T-cell (primary cell): ENCODE measurements at regions not wholly inside any gene's neighbourhood (a gene's known extent, or its start where the extent isn't known, plus 50 kb on each side); places are given as distances from the start of the nearest gene placed in this dataset.

Experiments used
- ATAC-seq, 4 experiments: fragments of 200-7000 bp in 3 of 4; fragments of 150-1000 bp in 1 of 4; cut with Tn5 transposase; replicated peaks in 1 of 4; 1 replicate in 3 of 4; 2 replicates in 1 of 4; pipeline ENCODE4 v1.10.0; 2021; ENCODE audit warnings: moderate library complexity in 3 of 4, mild to moderate bottlenecking in 2 of 4, moderate number of reproducible peaks in 1 of 4
- CTCF ChIA-PET, 2 donors: fragments of 300-600 bp; sonication (Branson Sonifier 250); formaldehyde crosslinking; loops; one replicate each; lab custom pipeline; 2022; ENCODE audit warnings: antibody characterized with exemption in 2 of 2; lab: Charles Lee
- POLR2A ChIA-PET, 2 donors: fragments of 300-600 bp; sonication (Branson Sonifier 250); formaldehyde crosslinking; loops; one replicate each; lab custom pipeline; 2022; ENCODE audit warnings: antibody characterized with exemption in 2 of 2; lab: Charles Lee
- DNase-seq, 35 experiments: peaks; one replicate each; pipeline versions ENCODE4 v3.0.0 to v3.0.0-alpha.2; 2013 to 2023
- H3K27ac ChIP-seq: one replicate; pipeline ENCODE4 v1.5.1; 2013; ENCODE audit warnings: low read length
- H3K27me3 ChIP-seq, 2 experiments: replicated peaks in 1 of 2; 1 replicate in 1 of 2; 2 replicates in 1 of 2; pipeline versions ENCODE4 v1.6.1 to v1.7.0; 2013; ENCODE audit warnings: low read length in 1 of 2, mixed read lengths in 1 of 2; ENCODE audit not compliant: control insufficient read depth in 2 of 2, insufficient read depth in 2 of 2; ENCODE audit errors: extremely low read depth in 1 of 2
- H3K36me3 ChIP-seq, 2 donors: 1 replicate in 1 of 2; 2 replicates in 1 of 2; pipeline versions ENCODE4 v1.6.1 to v1.7.0; 2013; ENCODE audit warnings: low read length in 1 of 2; ENCODE audit not compliant: control insufficient read depth in 2 of 2, insufficient read depth in 1 of 2; ENCODE audit errors: extremely low read depth in 1 of 2
- H3K4me1 ChIP-seq, 2 experiments: 1 replicate in 1 of 2; 2 replicates in 1 of 2; pipeline versions ENCODE4 v1.6.1 to v1.7.0; 2013; ENCODE audit warnings: low read length in 2 of 2, mixed read lengths in 1 of 2; ENCODE audit not compliant: insufficient read depth in 2 of 2, control insufficient read depth in 1 of 2; ENCODE audit errors: extremely low read depth in 1 of 2
- H3K4me3 ChIP-seq, 2 donors: 1 replicate in 1 of 2; 2 replicates in 1 of 2; pipeline versions ENCODE4 v1.5.1 to v1.7.0; 2013; ENCODE audit warnings: mild to moderate bottlenecking in 2 of 2, low read length in 1 of 2, moderate library complexity in 1 of 2; ENCODE audit not compliant: control insufficient read depth in 1 of 2; ENCODE audit errors: extremely low read depth in 1 of 2
- H3K9me3 ChIP-seq: 2 replicates; pipeline ENCODE4 v1.7.0; 2013
- H3K27ac Mint-ChIP-seq, 2 donors: one replicate each; pipeline ENCODE4 v1.8.0; 2020 to 2021; ENCODE audit warnings: mild to moderate bottlenecking in 2 of 2, mixed read lengths in 2 of 2
- H3K27me3 Mint-ChIP-seq, 2 donors: one replicate each; pipeline ENCODE4 v1.8.0; 2021 to 2022; ENCODE audit warnings: mixed read lengths in 2 of 2
- H3K36me3 Mint-ChIP-seq: one replicate; pipeline ENCODE4 v1.8.0; 2021; ENCODE audit warnings: mixed read lengths
- H3K4me1 Mint-ChIP-seq, 3 donors: one replicate each; pipeline ENCODE4 v1.8.0; 2020 to 2022; ENCODE audit warnings: mixed read lengths in 3 of 3, mild to moderate bottlenecking in 1 of 3
- H3K4me3 Mint-ChIP-seq, 3 donors: one replicate each; pipeline ENCODE4 v1.8.0; 2020 to 2022; ENCODE audit warnings: mild to moderate bottlenecking in 3 of 3, mixed read lengths in 3 of 3, moderate library complexity in 3 of 3
- H3K9me3 Mint-ChIP-seq, 3 donors: one replicate each; pipeline ENCODE4 v1.8.0; 2020 to 2022; ENCODE audit warnings: mixed read lengths in 3 of 3
- WGBS: methylation state at CpG from one replicate; pipeline ENCODE4 v1.1.5; 2013; ENCODE audit warnings: missing lambda C conversion rate; ENCODE audit not compliant: insufficient coverage; 5-methylcytosine and 5-hydroxymethylcytosine counted together

DNA sequence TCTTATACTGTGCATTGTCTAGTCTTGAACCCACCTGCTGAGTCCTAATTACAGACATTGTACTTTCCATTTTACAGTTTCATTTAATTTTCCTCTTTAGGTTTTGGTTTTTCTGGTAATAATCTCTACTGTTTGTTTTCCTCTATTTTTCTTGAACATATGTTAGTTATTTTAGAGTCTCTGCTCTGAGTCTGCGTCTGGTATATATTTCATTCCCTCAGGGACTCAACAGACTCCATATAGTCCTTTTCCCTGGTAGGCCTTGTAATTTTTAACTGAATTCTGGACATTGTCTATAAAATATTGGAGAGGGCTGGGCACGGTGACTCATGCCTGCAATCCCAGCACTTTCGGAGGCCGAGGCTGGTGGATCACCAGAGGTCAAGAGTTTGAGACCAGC is 121.8 kb upstream of the STOX2 start:
- Mint-ChIP-seq H3K27ac (no peak overlapping the region), H3K36me3 (no peaks in the 10 kb centered on the region), H3K4me3 (no peak overlapping the region), H3K9me3 (no peaks in the 10 kb centered on the region), H3K4me1 (no peaks in the 10 kb centered on the region), H3K27me3 (peaks cover 17 to 35% of the 10 kb centered on the region in 2 donors)
- Histone ChIP-seq H3K4me1 (no peaks in the 10 kb centered on the region), H3K27ac (no peak overlapping the region), H3K9me3 (no peaks in the 10 kb centered on the region), H3K27me3 (peaks cover 0 to 6% of the 10 kb centered on the region in 2 experiments), H3K4me3 (no peak overlapping the region), H3K36me3 (no peaks in the 10 kb centered on the region)
- DNase-seq (no peak), ATAC-seq (no peak)
- ChIA-PET CTCF (no interaction called here), POLR2A (no interaction called here)
- WGBS: no CpG with 5 or more reads among the region's 4 CpGs

DNA sequence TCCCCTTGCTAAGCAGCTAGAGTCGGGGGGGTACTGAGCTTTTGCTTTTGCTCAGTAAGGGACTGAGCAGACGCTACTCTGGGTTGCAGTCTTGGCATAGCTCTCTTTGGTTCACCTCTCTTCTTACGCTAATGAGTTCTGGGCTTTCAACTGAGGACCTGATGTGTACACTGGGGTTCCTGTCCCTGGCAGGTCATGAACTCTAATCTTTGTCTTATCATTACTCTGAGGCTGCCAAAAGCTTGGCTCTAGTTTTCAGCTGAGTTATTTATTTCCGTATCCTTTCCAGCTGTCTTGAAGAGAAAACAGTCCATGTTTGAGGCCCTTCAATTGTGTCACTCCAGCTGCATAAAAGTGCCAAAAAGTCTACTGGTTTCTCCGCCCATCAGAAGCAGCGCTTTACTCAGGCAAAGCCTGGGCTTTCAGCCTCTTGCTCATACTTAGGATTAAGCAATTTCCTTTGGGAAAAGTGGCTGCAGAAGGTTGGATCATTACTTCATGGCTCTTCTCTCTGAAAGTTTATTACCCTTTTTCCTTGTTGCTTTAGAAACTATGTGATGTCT is 121.0 kb upstream of the STOX2 start:
- ChIA-PET CTCF (no interaction called here), POLR2A (no interaction called here)
- Mint-ChIP-seq H3K4me1 (no peaks in the 10 kb centered on the region), H3K27ac (no peak overlapping the region), H3K36me3 (no peaks in the 10 kb centered on the region), H3K27me3 (peaks cover 17 to 35% of the 10 kb centered on the region in 2 donors), H3K4me3 (no peak overlapping the region), H3K9me3 (no peaks in the 10 kb centered on the region)
- DNase-seq: no peak
- H3K27me3 ChIP-seq: peaks cover 0 to 6% of the 10 kb centered on the region in 2 experiments
- H3K4me3 ChIP-seq: no peak overlapping the region
- ATAC-seq: no peak
- WGBS: 85% methylated on average over 5 of the region's 6 CpGs
- no peaks in the 10 kb centered on the region for H3K36me3 ChIP-seq
- no peaks in the 10 kb centered on the region for H3K9me3 ChIP-seq
- no peak overlapping the region for H3K27ac ChIP-seq
- no peaks in the 10 kb centered on the region for H3K4me1 ChIP-seq

DNA sequence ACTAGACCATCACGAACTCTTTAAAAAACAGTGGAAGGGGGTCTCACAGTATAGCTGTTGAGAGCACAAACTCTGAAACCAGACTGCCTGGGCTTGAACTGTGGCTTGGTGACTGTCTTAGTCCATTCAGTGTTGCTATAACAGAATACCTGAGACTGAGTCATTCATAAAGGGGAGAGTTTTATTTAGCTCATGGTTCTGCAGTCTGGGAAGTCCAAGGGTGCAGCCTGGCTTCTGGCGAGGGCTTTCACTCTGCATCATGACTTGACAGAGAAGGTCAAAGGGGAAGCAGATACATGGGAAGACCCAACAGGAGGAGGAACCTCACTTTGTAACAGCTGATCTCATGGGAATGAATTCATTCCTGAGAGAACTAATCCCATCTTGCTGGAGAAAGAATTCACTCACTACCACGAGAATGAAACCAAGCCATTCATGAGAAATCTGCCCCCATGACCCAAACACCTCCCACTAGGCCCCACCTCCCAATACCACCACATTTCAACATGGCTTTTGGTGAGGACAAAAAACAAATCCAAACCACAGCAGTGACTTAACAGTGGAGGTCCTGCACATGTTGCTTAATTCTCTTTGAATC is 116.7 kb upstream of the STOX2 start:
- 55% methylated on average over 3 of the region's 3 CpGs for WGBS
- ATAC-seq (no peak), DNase-seq (no peak)
- H3K4me3 Mint-ChIP-seq: no peak overlapping the region
- no peaks in the 10 kb centered on the region for H3K4me1 Mint-ChIP-seq
- H3K27me3 Mint-ChIP-seq: peaks cover 19 to 39% of the 10 kb centered on the region in 2 donors
- no peak overlapping the region for H3K27ac Mint-ChIP-seq
- Histone ChIP-seq H3K36me3 (no peaks in the 10 kb centered on the region), H3K27ac (no peak overlapping the region), H3K4me3 (no peak overlapping the region), H3K4me1 (no peaks in the 10 kb centered on the region), H3K27me3 (peaks cover 0 to 11% of the 10 kb centered on the region in 2 experiments), H3K9me3 (no peaks in the 10 kb centered on the region)
- ChIA-PET POLR2A (no interaction called here), CTCF (no interaction called here)
- peaks cover 3 to 12% (median 6%) of the 10 kb centered on the region in 3 donors for H3K9me3 Mint-ChIP-seq
- H3K36me3 Mint-ChIP-seq: no peaks in the 10 kb centered on the region

DNA sequence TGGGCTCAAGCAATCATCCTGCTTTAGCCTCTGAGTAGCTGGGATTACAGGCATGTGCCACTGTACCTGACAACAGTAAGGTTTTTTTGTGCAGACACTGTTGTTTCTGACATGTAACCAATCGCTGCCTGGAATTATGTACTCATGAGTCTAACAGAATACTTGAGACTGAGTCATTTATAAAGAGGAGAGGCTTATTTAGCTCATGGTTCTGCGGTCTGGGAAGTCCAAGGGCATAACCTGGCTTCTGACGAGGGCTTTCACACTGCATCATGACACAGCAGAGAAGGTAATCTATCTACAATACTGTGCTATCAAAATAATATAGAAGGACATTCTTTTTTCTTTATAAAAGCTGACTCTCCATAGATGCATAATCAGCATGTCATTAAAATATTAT is 115.5 kb upstream of the STOX2 start:
- POLR2A ChIA-PET: no interaction called here
- no peak for ATAC-seq

DNA sequence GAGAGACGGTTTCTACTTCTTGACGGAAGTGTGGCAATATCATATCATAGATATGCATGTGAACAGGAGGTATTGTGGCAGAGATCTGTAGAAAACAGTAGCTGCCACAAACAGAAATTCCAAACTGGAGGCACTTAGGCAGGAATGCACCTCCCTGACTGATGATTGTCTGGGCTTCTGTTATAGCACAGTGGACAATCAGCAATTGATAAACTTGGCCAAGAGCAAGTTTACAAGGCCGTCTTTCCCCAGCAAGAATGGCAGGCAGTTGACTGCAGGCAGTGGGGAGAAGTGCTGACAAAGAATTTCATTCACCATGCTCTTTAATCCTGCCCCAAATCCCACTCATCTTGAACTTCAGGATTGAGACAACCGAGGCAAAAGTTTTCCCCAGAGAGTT is 114.4 kb upstream of the STOX2 start:
- no peak for DNase-seq
- Histone ChIP-seq H3K4me1 (no peaks in the 10 kb centered on the region), H3K27me3 (peaks cover 0 to 14% of the 10 kb centered on the region in 2 experiments), H3K36me3 (no peaks in the 10 kb centered on the region), H3K4me3 (no peak overlapping the region), H3K9me3 (no peaks in the 10 kb centered on the region), H3K27ac (no peak overlapping the region)
- POLR2A ChIA-PET: no interaction called here
- peaks cover 11 to 20% (median 11%) of the 10 kb centered on the region in 3 donors for H3K9me3 Mint-ChIP-seq
- no peak overlapping the region for H3K27ac Mint-ChIP-seq
- 90% methylated on average over 2 of the region's 4 CpGs for WGBS
- ATAC-seq: no peak
- CTCF ChIA-PET: no interaction called here
- H3K4me1 Mint-ChIP-seq: no peaks in the 10 kb centered on the region
- H3K36me3 Mint-ChIP-seq: no peaks in the 10 kb centered on the region
- H3K27me3 Mint-ChIP-seq: peaks cover 31 to 47% of the 10 kb centered on the region in 2 donors
- H3K4me3 Mint-ChIP-seq: no peak overlapping the region

More for the DNA sequence above, 115.5 kb upstream of the STOX2 start:
- no peak overlapping the region for H3K4me3 ChIP-seq
- no peak for DNase-seq
- H3K27me3 ChIP-seq: peaks cover 0 to 11% of the 10 kb centered on the region in 2 experiments
- H3K27ac Mint-ChIP-seq: no peak overlapping the region
- H3K27ac ChIP-seq: no peak overlapping the region
- CTCF ChIA-PET: no interaction called here
- no peaks in the 10 kb centered on the region for H3K36me3 ChIP-seq
- no peaks in the 10 kb centered on the region for H3K4me1 Mint-ChIP-seq
- WGBS: no CpG with 5 or more reads among the region's 3 CpGs
- no peaks in the 10 kb centered on the region for H3K36me3 Mint-ChIP-seq
- H3K4me3 Mint-ChIP-seq: no peak overlapping the region
- H3K4me1 ChIP-seq: no peaks in the 10 kb centered on the region
- H3K27me3 Mint-ChIP-seq: peaks cover 26 to 40% of the 10 kb centered on the region in 2 donors
- no peaks in the 10 kb centered on the region for H3K9me3 ChIP-seq
- H3K9me3 Mint-ChIP-seq: peaks cover 9 to 18% (median 10%) of the 10 kb centered on the region in 3 donors

DNA sequence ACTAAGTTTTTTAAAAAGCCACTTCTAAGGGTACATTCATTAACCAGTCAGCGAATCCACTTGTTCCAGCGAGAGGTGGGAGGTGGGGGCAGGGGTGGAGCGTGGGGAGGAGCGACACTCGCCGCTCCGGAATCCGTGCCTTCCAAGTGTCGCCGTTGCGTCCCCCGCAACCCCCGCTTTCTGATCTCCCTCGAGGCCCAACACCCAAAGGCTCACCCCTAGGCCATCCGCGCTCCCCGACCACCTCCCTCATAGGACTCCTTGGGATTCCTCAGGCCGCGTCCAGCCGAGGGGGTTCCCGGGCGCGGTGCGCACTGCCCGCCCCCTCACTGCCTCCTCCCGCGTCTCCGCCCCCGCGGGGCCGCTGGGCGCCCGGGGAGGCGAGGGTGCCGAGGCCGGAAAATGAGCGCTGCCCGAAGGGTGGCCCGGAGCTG is 108.1 kb upstream of the STOX2 start:
- POLR2A ChIA-PET: no interaction called here
- Histone ChIP-seq H3K9me3 (no peaks in the 10 kb centered on the region), H3K36me3 (no peaks in the 10 kb centered on the region), H3K4me1 (peaks cover 5 to 6% of the 10 kb centered on the region in 2 experiments), H3K27me3 (peaks cover 4 to 32% of the 10 kb centered on the region in 2 experiments), H3K4me3 (peak overlapping the region in 1 of 2 donors; percentile 58), H3K27ac (no peak overlapping the region)
- H3K4me1 Mint-ChIP-seq: peaks cover 6 to 15% (median 13%) of the 10 kb centered on the region in 3 donors
- CTCF ChIA-PET: no interaction called here
- no peaks in the 10 kb centered on the region for H3K36me3 Mint-ChIP-seq
- 4% methylated on average over 36 of the region's 39 CpGs for WGBS
- H3K27me3 Mint-ChIP-seq: peaks cover 57 to 63% of the 10 kb centered on the region in 2 donors
- DNase-seq (no peak), ATAC-seq (peak in 1 of 4 experiments; percentile 27)
- peak overlapping the region; percentile 64 to 74 (median 71) for H3K4me3 Mint-ChIP-seq
- peaks cover 11 to 20% (median 11%) of the 10 kb centered on the region in 3 donors for H3K9me3 Mint-ChIP-seq
- H3K27ac Mint-ChIP-seq: no peak overlapping the region
